ENCODE measurements at regions not wholly inside any gene's neighbourhood (a gene's known extent, or its start where the extent isn't known, plus 50 kb on each side); places are given as distances from the start of the nearest gene placed in this dataset.

GRCh38 chr10:27599546-27599945 is 95.4 kb downstream of the RAB18 start:
- H3K4me1 ChIP-seq (ENCODE audit: control insufficient read depth in 2 of 2, insufficient read depth in 2 of 2, low read length in 2 of 2): no peaks in the 10 kb centered on the region
- H3K27me3 ChIP-seq (ENCODE audit: control insufficient read depth in 2 of 2, insufficient read depth in 1 of 2, low read length in 1 of 2): no peaks in the 10 kb centered on the region
- H3K27ac ChIP-seq (ENCODE audit: low read depth in 1 of 2, low read length in 1 of 2): no peak overlapping the region
- no peak for DNase-seq (ENCODE audit: low read depth in 6 of 9, low spot score in 9 of 9)
- no peaks in the 10 kb centered on the region for H3K36me3 ChIP-seq (ENCODE audit: control insufficient read depth in 2 of 2, insufficient read depth in 2 of 2, low read length in 1 of 2)
- H3K9me3 ChIP-seq (ENCODE audit: control insufficient read depth in 2 of 2, insufficient read depth in 1 of 2, low read length in 1 of 2): no peaks in the 10 kb centered on the region
- H3K4me3 ChIP-seq (ENCODE audit: low read length in 2 of 2): no peak overlapping the region
- WGBS: 81% methylated on average over 2 of the region's 2 CpGs

- Histone ChIP-seq H3K27me3 (ENCODE audit: control insufficient read depth in 2 of 2, insufficient read depth in 1 of 2, low read length in 1 of 2) (no peaks in the 10 kb centered on the region), H3K27ac (ENCODE audit: low read depth in 1 of 2, low read length in 1 of 2) (no peak overlapping the region), H3K9me3 (ENCODE audit: control insufficient read depth in 2 of 2, insufficient read depth in 1 of 2, low read length in 1 of 2) (no peaks in the 10 kb centered on the region), H3K36me3 (ENCODE audit: control insufficient read depth in 2 of 2, insufficient read depth in 2 of 2, low read length in 1 of 2) (no peaks in the 10 kb centered on the region), H3K4me1 (ENCODE audit: control insufficient read depth in 2 of 2, insufficient read depth in 2 of 2, low read length in 2 of 2) (no peaks in the 10 kb centered on the region), H3K4me3 (ENCODE audit: low read length in 2 of 2) (no peak overlapping the region)
- WGBS: 94% methylated on average over 2 of the region's 2 CpGs
- DNase-seq (ENCODE audit: low read depth in 6 of 9, low spot score in 9 of 9): no peak
Measured at GRCh38 chr10:27600930-27601329, 96.8 kb downstream of the RAB18 start.

GRCh38 chr10:27601503-27601902 is 97.4 kb downstream of the RAB18 start:
- no peaks in the 10 kb centered on the region for H3K4me1 ChIP-seq (ENCODE audit: control insufficient read depth in 2 of 2, insufficient read depth in 2 of 2, low read length in 2 of 2)
- H3K4me3 ChIP-seq (ENCODE audit: low read length in 2 of 2): no peak overlapping the region
- no peaks in the 10 kb centered on the region for H3K36me3 ChIP-seq (ENCODE audit: control insufficient read depth in 2 of 2, insufficient read depth in 2 of 2, low read length in 1 of 2)
- H3K27me3 ChIP-seq (ENCODE audit: control insufficient read depth in 2 of 2, insufficient read depth in 1 of 2, low read length in 1 of 2): no peaks in the 10 kb centered on the region
- no peak for DNase-seq (ENCODE audit: low read depth in 6 of 9, low spot score in 9 of 9)
- WGBS: 93% methylated on average over 5 of the region's 5 CpGs
- no peaks in the 10 kb centered on the region for H3K9me3 ChIP-seq (ENCODE audit: control insufficient read depth in 2 of 2, insufficient read depth in 1 of 2, low read length in 1 of 2)
- no peak overlapping the region for H3K27ac ChIP-seq (ENCODE audit: low read depth in 1 of 2, low read length in 1 of 2)

- no peak for DNase-seq (ENCODE audit: low read depth in 6 of 9, low spot score in 9 of 9)
- Histone ChIP-seq H3K4me3 (ENCODE audit: low read length in 2 of 2) (no peak overlapping the region), H3K27ac (ENCODE audit: low read depth in 1 of 2, low read length in 1 of 2) (no peak overlapping the region), H3K27me3 (ENCODE audit: control insufficient read depth in 2 of 2, insufficient read depth in 1 of 2, low read length in 1 of 2) (no peaks in the 10 kb centered on the region), H3K36me3 (ENCODE audit: control insufficient read depth in 2 of 2, insufficient read depth in 2 of 2, low read length in 1 of 2) (no peaks in the 10 kb centered on the region), H3K9me3 (ENCODE audit: control insufficient read depth in 2 of 2, insufficient read depth in 1 of 2, low read length in 1 of 2) (no peaks in the 10 kb centered on the region), H3K4me1 (ENCODE audit: control insufficient read depth in 2 of 2, insufficient read depth in 2 of 2, low read length in 2 of 2) (no peaks in the 10 kb centered on the region)
- 83% methylated on average over 6 of the region's 6 CpGs for WGBS
Measured at GRCh38 chr10:27601946-27602538, 97.9 kb downstream of the RAB18 start.

GRCh38 chr10:27603104-27603503 is 99.0 kb downstream of the RAB18 start:
- Histone ChIP-seq H3K27me3 (ENCODE audit: control insufficient read depth in 2 of 2, insufficient read depth in 1 of 2, low read length in 1 of 2) (no peaks in the 10 kb centered on the region), H3K36me3 (ENCODE audit: control insufficient read depth in 2 of 2, insufficient read depth in 2 of 2, low read length in 1 of 2) (no peaks in the 10 kb centered on the region), H3K27ac (ENCODE audit: low read depth in 1 of 2, low read length in 1 of 2) (no peak overlapping the region), H3K9me3 (ENCODE audit: control insufficient read depth in 2 of 2, insufficient read depth in 1 of 2, low read length in 1 of 2) (no peaks in the 10 kb centered on the region), H3K4me3 (ENCODE audit: low read length in 2 of 2) (no peak overlapping the region), H3K4me1 (ENCODE audit: control insufficient read depth in 2 of 2, insufficient read depth in 2 of 2, low read length in 2 of 2) (no peaks in the 10 kb centered on the region)
- 97% methylated on average over 1 of the region's 1 CpG for WGBS
- no peak for DNase-seq (ENCODE audit: low read depth in 6 of 9, low spot score in 9 of 9)

- Histone ChIP-seq H3K4me1 (ENCODE audit: control insufficient read depth in 2 of 2, insufficient read depth in 2 of 2, low read length in 2 of 2) (no peaks in the 10 kb centered on the region), H3K27me3 (ENCODE audit: control insufficient read depth in 2 of 2, insufficient read depth in 1 of 2, low read length in 1 of 2) (no peaks in the 10 kb centered on the region), H3K36me3 (ENCODE audit: control insufficient read depth in 2 of 2, insufficient read depth in 2 of 2, low read length in 1 of 2) (no peaks in the 10 kb centered on the region), H3K4me3 (ENCODE audit: low read length in 2 of 2) (no peak overlapping the region), H3K9me3 (ENCODE audit: control insufficient read depth in 2 of 2, insufficient read depth in 1 of 2, low read length in 1 of 2) (no peaks in the 10 kb centered on the region), H3K27ac (ENCODE audit: low read depth in 1 of 2, low read length in 1 of 2) (no peak overlapping the region)
- DNase-seq (ENCODE audit: low read depth in 6 of 9, low spot score in 9 of 9): no peak
- 81% methylated on average over 4 of the region's 4 CpGs for WGBS
Measured at GRCh38 chr10:27605318-27605717, 101.2 kb downstream of the RAB18 start.

- peak in 1 of 9 donors; percentile 2 for DNase-seq (ENCODE audit: low read depth in 6 of 9, low spot score in 9 of 9)
- WGBS: 73% methylated on average over 6 of the region's 6 CpGs
- Histone ChIP-seq H3K4me1 (ENCODE audit: control insufficient read depth in 2 of 2, insufficient read depth in 2 of 2, low read length in 2 of 2) (no peaks in the 10 kb centered on the region), H3K4me3 (ENCODE audit: low read length in 2 of 2) (no peak overlapping the region), H3K36me3 (ENCODE audit: control insufficient read depth in 2 of 2, insufficient read depth in 2 of 2, low read length in 1 of 2) (no peaks in the 10 kb centered on the region), H3K27ac (ENCODE audit: low read depth in 1 of 2, low read length in 1 of 2) (no peak overlapping the region), H3K9me3 (ENCODE audit: control insufficient read depth in 2 of 2, insufficient read depth in 1 of 2, low read length in 1 of 2) (no peaks in the 10 kb centered on the region), H3K27me3 (ENCODE audit: control insufficient read depth in 2 of 2, insufficient read depth in 1 of 2, low read length in 1 of 2) (no peaks in the 10 kb centered on the region)
Measured at GRCh38 chr10:27607591-27607990, 103.5 kb downstream of the RAB18 start.

- Histone ChIP-seq H3K9me3 (ENCODE audit: control insufficient read depth in 2 of 2, insufficient read depth in 1 of 2, low read length in 1 of 2) (no peaks in the 10 kb centered on the region), H3K27me3 (ENCODE audit: control insufficient read depth in 2 of 2, insufficient read depth in 1 of 2, low read length in 1 of 2) (no peaks in the 10 kb centered on the region), H3K27ac (ENCODE audit: low read depth in 1 of 2, low read length in 1 of 2) (no peak overlapping the region), H3K4me1 (ENCODE audit: control insufficient read depth in 2 of 2, insufficient read depth in 2 of 2, low read length in 2 of 2) (no peaks in the 10 kb centered on the region), H3K36me3 (ENCODE audit: control insufficient read depth in 2 of 2, insufficient read depth in 2 of 2, low read length in 1 of 2) (no peaks in the 10 kb centered on the region), H3K4me3 (ENCODE audit: low read length in 2 of 2) (no peak overlapping the region)
- WGBS: 92% methylated on average over 3 of the region's 3 CpGs
- DNase-seq (ENCODE audit: low read depth in 6 of 9, low spot score in 9 of 9): no peak
Measured at GRCh38 chr10:27611236-27611635, 107.1 kb downstream of the RAB18 start.

GRCh38 chr10:27611744-27612550 is 107.8 kb downstream of the RAB18 start:
- Histone ChIP-seq H3K36me3 (ENCODE audit: control insufficient read depth in 2 of 2, insufficient read depth in 2 of 2, low read length in 1 of 2) (no peaks in the 10 kb centered on the region), H3K4me3 (ENCODE audit: low read length in 2 of 2) (no peak overlapping the region)

More at GRCh38 chr10:27611744-27612550, 107.8 kb downstream of the RAB18 start:
- no peaks in the 10 kb centered on the region for H3K4me1 ChIP-seq (ENCODE audit: control insufficient read depth in 2 of 2, insufficient read depth in 2 of 2, low read length in 2 of 2)
- no peak overlapping the region for H3K27ac ChIP-seq (ENCODE audit: low read depth in 1 of 2, low read length in 1 of 2)
- no peak for DNase-seq (ENCODE audit: low read depth in 6 of 9, low spot score in 9 of 9)
- H3K9me3 ChIP-seq (ENCODE audit: control insufficient read depth in 2 of 2, insufficient read depth in 1 of 2, low read length in 1 of 2): no peaks in the 10 kb centered on the region
- H3K27me3 ChIP-seq (ENCODE audit: control insufficient read depth in 2 of 2, insufficient read depth in 1 of 2, low read length in 1 of 2): no peaks in the 10 kb centered on the region
- WGBS: 81% methylated on average over 5 of the region's 5 CpGs

All from thymus (tissue), 11 donors.